Endothelial cell of umbilical vein (primary cell): ENCODE measurements at regions not wholly inside any gene's neighbourhood (a gene's known extent, or its start where the extent isn't known, plus 50 kb on each side); places are given as distances from the start of the nearest gene placed in this dataset.

ENCODE experiments used
- BruUV-seq: library from RNA; stranded (reverse); fragments of 400-500 nt; replicated peaks from 2 replicates; lab custom pipeline; 2021; lab: Mats Ljungman, UMichigan
- CTCF ChIA-PET: fragments of 300-600, 350-600 bp; sonication (Branson Sonifier 250); formaldehyde crosslinking; loops from one replicate; lab custom pipeline; 2021; ENCODE audit warnings: antibody characterized with exemption, inconsistent platforms; lab: Charles Lee
- POLR2A ChIA-PET: fragments of 300-600, 350-600 bp; sonication (Branson Sonifier 250); formaldehyde crosslinking; loops from one replicate; lab custom pipeline; 2021; ENCODE audit warnings: antibody characterized with exemption, inconsistent platforms; lab: Charles Lee
- DNase-seq: peaks from one replicate; pipeline ENCODE4 v3.0.0-alpha.2; 2011; ENCODE audit warnings: low read depth, low spot score
- FAIRE-seq: peaks from 2 replicates; lab custom pipeline; 2011; peaks lifted over from hg19 to GRCh38; lab: Jason Lieb, UNC
- H2AFZ ChIP-seq: 2 replicates; pipeline ENCODE4 v1.6.0; 2012; ENCODE audit warnings: low read depth, low read length, control low read depth, inconsistent platforms
- H3K27ac ChIP-seq: 2 replicates; pipeline ENCODE4 v1.5.1; 2011; ENCODE audit warnings: low read depth, mild to moderate bottlenecking, control low read depth, low read length, moderate library complexity; ENCODE audit not compliant: insufficient read depth
- H3K27me3 ChIP-seq, 2 experiments: 2 replicates each; pipeline versions ENCODE4 v1.6.0 to v1.6.1; 2011; ENCODE audit warnings: low read length in 2 of 2, mixed read lengths in 1 of 2; ENCODE audit not compliant: control insufficient read depth in 2 of 2, insufficient read depth in 2 of 2
- H3K36me3 ChIP-seq, 2 experiments: 2 replicates in 1 of 2; 3 replicates in 1 of 2; pipeline ENCODE4 v1.5.1; 2011; ENCODE audit warnings: low read length in 2 of 2, mild to moderate bottlenecking in 1 of 2, moderate library complexity in 1 of 2; ENCODE audit not compliant: control insufficient read depth in 2 of 2, insufficient read depth in 2 of 2; ENCODE audit errors: extremely low read depth in 1 of 2
- H3K4me1 ChIP-seq: 3 replicates; pipeline ENCODE4 v1.5.1; 2011; ENCODE audit warnings: mild to moderate bottlenecking, low read length; ENCODE audit not compliant: control insufficient read depth, insufficient read depth; ENCODE audit errors: extremely low read depth
- H3K4me2 ChIP-seq: 2 replicates; pipeline ENCODE4 v1.6.1; 2011; ENCODE audit warnings: low read length, control low read depth, mixed read lengths; ENCODE audit not compliant: insufficient read depth
- H3K4me3 ChIP-seq, 3 experiments: fragments of 200-600 bp in 1 of 3; sonication (generic), shearing (Covaris generic) in 1 of 3; replicated peaks in 1 of 3; 2 replicates each; pipeline ENCODE4 v1.5.1; 2011 to 2016; ENCODE audit warnings: control low read depth in 3 of 3, low read length in 3 of 3, mild to moderate bottlenecking in 2 of 3, inconsistent platforms in 1 of 3, low read depth in 1 of 3, moderate library complexity in 1 of 3; ENCODE audit not compliant: insufficient read depth in 1 of 3
- H3K79me2 ChIP-seq: 2 replicates; pipeline ENCODE4 v1.6.0; 2012; ENCODE audit warnings: low read length, inconsistent platforms; ENCODE audit not compliant: control insufficient read depth, insufficient read depth
- H3K9ac ChIP-seq: replicated peaks from 2 replicates; pipeline ENCODE3; 2011; ENCODE audit warnings: low read length, control low read depth; ENCODE audit not compliant: insufficient read depth; ENCODE audit errors: extremely low read depth
- H3K9me1 ChIP-seq: replicated peaks from 3 replicates; pipeline ENCODE4 v1.6.0; 2011; ENCODE audit warnings: mild to moderate bottlenecking, low read length; ENCODE audit not compliant: control insufficient read depth, insufficient read depth; ENCODE audit errors: extremely low read depth
- H3K9me3 ChIP-seq: replicated peaks from 2 replicates; pipeline ENCODE4 v1.5.1; 2012; ENCODE audit warnings: low read length, inconsistent platforms; ENCODE audit not compliant: control insufficient read depth, insufficient read depth
- H4K20me1 ChIP-seq: replicated peaks from 2 replicates; pipeline ENCODE3; 2011; ENCODE audit warnings: mild to moderate bottlenecking, low read length; ENCODE audit not compliant: control insufficient read depth, insufficient read depth; ENCODE audit errors: extremely low read depth
- CTCF ChIP-seq, 2 donors: IDR thresholded peaks; 1 replicate in 1 of 2; 2 replicates in 1 of 2; pipeline ENCODE4 v1.5.1; 2011; ENCODE audit warnings: low read length in 2 of 2, mild to moderate bottlenecking in 2 of 2, moderate library complexity in 2 of 2, control low read depth in 1 of 2, inconsistent platforms in 1 of 2, low read depth in 1 of 2; ENCODE audit not compliant: insufficient read depth in 1 of 2; ENCODE audit errors: extremely low read depth in 1 of 2
- EZH2 ChIP-seq: IDR thresholded peaks from 2 replicates; pipeline ENCODE4 v1.6.1; 2012; ENCODE audit warnings: borderline replicate concordance, low read depth, mild to moderate bottlenecking, moderate library complexity, low read length, inconsistent platforms; ENCODE audit not compliant: severe bottlenecking
- FOS ChIP-seq: IDR thresholded peaks from 2 replicates; pipeline ENCODE4 v1.6.1; 2011; ENCODE audit warnings: mild to moderate bottlenecking, low read length, moderate library complexity, borderline replicate concordance; ENCODE audit not compliant: insufficient read depth
- GATA2 ChIP-seq: IDR thresholded peaks from 2 replicates; pipeline ENCODE4 v1.7.0; 2011; ENCODE audit warnings: low read depth, mild to moderate bottlenecking, moderate library complexity, mixed read lengths, low read length; ENCODE audit not compliant: insufficient read length, insufficient read depth
- JUN ChIP-seq: IDR thresholded peaks from 2 replicates; pipeline ENCODE4 v1.6.1; 2011; ENCODE audit warnings: borderline replicate concordance, low read depth; ENCODE audit not compliant: insufficient read length, insufficient read depth
- MAX ChIP-seq: IDR thresholded peaks from 2 replicates; pipeline ENCODE4 v1.6.1; 2011; ENCODE audit not compliant: insufficient read depth, insufficient read length
- MYC ChIP-seq: IDR thresholded peaks from one replicate; pipeline ENCODE4 v1.6.1; 2011; ENCODE audit warnings: mild to moderate bottlenecking, low read depth, low read length
- POLR2A ChIP-seq: IDR thresholded peaks from 2 replicates; pipeline ENCODE4 v1.6.1; 2012; ENCODE audit warnings: low read depth, mild to moderate bottlenecking, control low read depth, low read length
- POLR2AphosphoS5 ChIP-seq: IDR thresholded peaks from 2 replicates; pipeline ENCODE4 v1.6.1; 2012; ENCODE audit warnings: low read depth, mild to moderate bottlenecking, control low read depth, low read length, moderate library complexity; ENCODE audit not compliant: insufficient read depth
- dilution Hi-C: fragments of 300-500 bp; cut with MboI; formaldehyde crosslinking; loops from one replicate; pipeline ENCODE4 v1.15.0; 2019; ENCODE audit warnings: low sequenced_read_pairs; ENCODE audit not compliant: extremely low pct_ligation_motif_present
- intact Hi-C: fragments of 100-400 bp; cut with micrococcal nuclease; formaldehyde crosslinking; loops from one replicate; pipeline ENCODE4 v1.10.0; 2022

GRCh38 chr10:78976825-78977755 lies 91.7 kb upstream of the ZMIZ1 start:
- intact Hi-C loops, result no loop called here
- H3K9me3 ChIP-seq, result no peaks in the 10 kb centered on the region
- no TSS peak for BruUV-seq
- H3K9me1 ChIP-seq, result no peaks in the 10 kb centered on the region
- H3K27me3 ChIP-seq, result no peaks in the 10 kb centered on the region
- dilution Hi-C loops, result no loop called here
- POLR2A ChIA-PET, result no interaction called here
- DNase-seq, result no peak
- H4K20me1 ChIP-seq, result no peaks in the 10 kb centered on the region
- H3K79me2 ChIP-seq, result no peaks in the 10 kb centered on the region
- peaks cover 30% of the 10 kb centered on the region for H3K4me1 ChIP-seq
- H3K27ac ChIP-seq, result no peak overlapping the region
- H2AFZ ChIP-seq, result no peak overlapping the region
- no peak overlapping the region for H3K4me3 ChIP-seq
- no peak overlapping the region for H3K4me2 ChIP-seq
- no peak overlapping the region for H3K9ac ChIP-seq
- no peak for TF ChIP-seq MAX
- no peak for TF ChIP-seq POLR2AphosphoS5
- no peak for TF ChIP-seq MYC
- no peak for TF ChIP-seq POLR2A
- no peak for TF ChIP-seq CTCF (IDR thresholded peaks at IDR 0.05; ENCODE audit: extremely low read depth in 1 of 2, insufficient read depth in 1 of 2, low read depth in 1 of 2, low read length in 2 of 2)
- TF ChIP-seq FOS, result no peak
- TF ChIP-seq GATA2, result no peak
- TF ChIP-seq EZH2, result no peak
- no peak for TF ChIP-seq JUN
- H3K36me3 ChIP-seq, result no peaks in the 10 kb centered on the region
- no peak for FAIRE-seq
- CTCF ChIA-PET, result interaction anchor here (0.8 kb wide), 1 partner anchor 674 kb away, joined by 3 read pairs; no protein-coding TSS in a partner anchor
